M059J (cell line): ENCODE measurements at regions not wholly inside any gene's neighbourhood (a gene's known extent, or its start where the extent isn't known, plus 50 kb on each side); places are given as distances from the start of the nearest gene placed in this dataset.

Experiments used
- DNase-seq: peaks from one replicate; pipeline ENCODE4 v3.0.0-alpha.2; 2012; ENCODE audit warnings: low read depth

GRCh38 chr6:40910260-40910893 is 128.6 kb downstream of the UNC5CL start:
- DNase-seq = no peak

DNA sequence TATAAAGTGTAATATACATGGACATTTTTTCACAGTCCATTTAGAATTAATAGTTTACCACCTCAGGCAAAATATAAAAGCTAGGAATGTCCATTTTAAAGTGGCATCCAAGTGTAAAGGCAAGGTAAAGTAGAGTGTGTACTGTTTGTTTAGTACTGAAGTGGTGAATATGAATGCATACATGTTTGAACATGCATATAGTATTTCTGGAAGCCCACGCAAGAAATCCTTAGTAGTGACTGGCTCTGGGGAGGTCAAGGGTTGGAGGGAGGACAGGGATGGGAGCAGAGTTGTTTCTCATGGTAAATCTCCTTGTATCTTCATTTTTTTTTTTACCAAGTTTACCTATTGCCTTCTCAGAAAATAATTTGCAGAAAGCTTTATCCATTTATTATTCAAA is 129.2 kb downstream of the UNC5CL start:
- DNase-seq = no peak

GRCh38 chr6:40907198-40907701 is 131.8 kb downstream of the UNC5CL start:
- peak; percentile 99 for DNase-seq

DNA sequence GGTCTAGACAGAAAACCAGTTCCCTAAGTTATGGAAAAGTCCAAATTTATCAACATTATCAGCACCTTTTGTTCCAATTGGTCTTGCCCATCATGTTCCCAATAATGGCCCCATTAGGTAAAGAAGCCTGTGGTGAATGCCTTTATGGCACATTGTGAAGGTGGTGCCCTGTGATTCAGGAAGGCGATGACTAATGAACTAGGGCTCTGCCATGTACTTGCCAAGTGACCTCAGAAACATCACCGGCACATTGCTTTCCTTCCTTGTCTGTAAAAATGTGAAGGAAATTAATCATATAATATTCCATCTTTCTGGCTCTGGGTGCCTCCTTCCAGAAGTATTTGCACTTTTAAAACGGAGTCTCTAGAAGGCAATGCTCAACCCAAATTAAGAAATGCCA is 132.3 kb downstream of the UNC5CL start:
- DNase-seq = peak; percentile 91

DNA sequence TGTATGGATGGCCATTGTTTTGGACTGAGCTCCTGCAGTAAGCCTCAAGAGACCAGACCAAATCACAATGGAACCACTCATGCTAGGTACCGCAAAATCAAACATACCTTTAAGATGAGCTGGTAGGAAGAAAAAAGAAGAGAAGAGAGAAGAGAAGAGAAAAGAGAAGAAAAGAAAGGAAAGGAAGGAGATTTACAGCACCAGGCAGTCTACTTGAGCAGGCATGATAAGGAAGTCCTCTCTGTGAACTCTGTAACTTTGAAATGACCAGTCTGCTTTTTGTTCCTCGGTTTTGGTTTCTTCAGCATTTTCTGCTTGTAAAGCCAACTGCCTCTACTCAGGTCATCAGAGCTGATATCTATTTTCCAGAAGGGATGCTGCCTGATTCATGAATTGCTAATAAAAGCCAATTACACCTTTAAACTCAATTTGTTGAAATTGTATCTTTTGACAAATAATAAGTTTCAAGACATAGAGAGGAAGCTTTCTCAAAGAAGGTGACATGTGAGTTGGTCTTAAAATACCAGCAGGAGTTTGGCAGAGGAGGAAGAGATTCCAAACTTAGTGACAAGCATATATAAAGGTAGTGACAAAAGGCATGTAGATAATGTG is 134.3 kb downstream of the UNC5CL start:
- DNase-seq = peak; percentile 12

GRCh38 chr6:40903456-40903855 is 135.6 kb downstream of the UNC5CL start:
- DNase-seq = no peak

DNA sequence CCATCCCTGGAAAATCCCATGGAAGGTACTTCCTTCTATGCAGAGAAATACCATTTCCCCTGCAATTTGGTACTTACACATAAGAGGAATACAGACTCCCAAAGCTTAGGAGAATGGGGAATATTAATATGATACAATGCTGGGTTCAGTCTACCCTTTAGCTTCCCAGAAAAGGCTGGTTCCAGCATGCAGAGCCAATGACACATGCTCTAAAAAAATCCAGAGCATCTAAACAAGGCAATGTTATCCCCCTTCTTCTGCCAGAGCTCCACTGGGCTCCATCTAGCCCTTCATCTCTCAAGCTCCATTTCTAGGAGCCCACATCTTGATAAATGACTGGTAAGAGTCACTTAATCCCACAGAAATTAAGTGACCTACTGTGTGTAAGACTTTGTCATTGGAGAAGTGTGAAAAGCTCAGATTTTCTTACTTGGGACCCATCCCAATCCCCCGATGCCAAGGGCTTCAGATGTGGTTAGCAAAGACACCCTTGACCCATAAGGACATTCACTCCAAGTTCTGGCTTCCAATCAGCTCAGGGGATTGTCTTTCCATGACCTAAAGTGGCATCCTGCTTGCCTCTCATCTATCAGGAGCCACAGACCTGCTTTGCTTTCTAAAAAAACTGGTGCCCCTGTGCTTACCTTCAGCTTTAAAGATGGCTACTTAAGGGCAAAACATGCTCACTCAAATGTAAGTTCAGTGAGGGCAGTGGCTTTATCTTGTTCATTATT is 137.5 kb downstream of the UNC5CL start:
- no peak for DNase-seq

DNA sequence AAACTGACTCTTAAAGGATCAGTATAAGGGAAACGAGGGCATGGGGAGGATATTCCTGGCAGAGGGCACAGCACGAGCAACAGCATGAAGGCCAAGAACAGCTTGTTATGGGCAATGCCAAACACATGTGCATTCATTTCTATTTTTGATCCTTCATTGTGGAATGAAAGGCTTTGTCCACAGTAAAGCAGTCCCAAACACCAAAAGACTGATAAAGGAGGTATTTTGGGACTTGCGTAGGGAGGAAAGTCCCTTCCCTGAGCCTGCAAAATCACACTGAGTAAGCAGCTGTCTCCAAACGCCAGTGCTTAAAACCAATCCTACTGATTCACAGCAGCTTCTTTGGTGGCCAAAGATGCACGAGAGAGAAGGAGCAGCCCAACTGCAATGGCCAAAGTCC is 138.2 kb downstream of the UNC5CL start:
- DNase-seq = no peak

DNA sequence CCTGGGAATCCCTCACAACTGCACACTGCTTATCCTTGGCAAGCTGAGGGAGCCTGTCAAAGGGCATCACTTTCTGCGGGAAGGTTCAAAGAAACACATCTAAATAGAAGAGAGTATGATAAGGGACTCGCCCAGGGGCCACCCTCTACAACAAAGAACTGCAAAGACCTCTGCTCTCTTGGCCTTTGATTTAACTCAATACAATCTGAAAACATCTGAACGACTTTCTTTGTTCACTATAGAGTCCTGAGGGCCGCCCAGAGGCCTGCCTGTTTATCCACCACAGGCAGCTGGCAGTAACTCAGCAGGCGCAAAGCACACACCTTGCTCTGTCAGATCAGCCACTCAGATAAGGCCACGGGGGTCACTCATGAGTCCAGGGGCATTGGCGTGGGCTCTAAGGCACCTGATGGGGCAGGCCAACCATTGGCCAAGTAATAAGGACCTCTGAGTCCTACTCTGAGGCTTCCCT is 139.3 kb downstream of the UNC5CL start:
- no peak for DNase-seq

DNA sequence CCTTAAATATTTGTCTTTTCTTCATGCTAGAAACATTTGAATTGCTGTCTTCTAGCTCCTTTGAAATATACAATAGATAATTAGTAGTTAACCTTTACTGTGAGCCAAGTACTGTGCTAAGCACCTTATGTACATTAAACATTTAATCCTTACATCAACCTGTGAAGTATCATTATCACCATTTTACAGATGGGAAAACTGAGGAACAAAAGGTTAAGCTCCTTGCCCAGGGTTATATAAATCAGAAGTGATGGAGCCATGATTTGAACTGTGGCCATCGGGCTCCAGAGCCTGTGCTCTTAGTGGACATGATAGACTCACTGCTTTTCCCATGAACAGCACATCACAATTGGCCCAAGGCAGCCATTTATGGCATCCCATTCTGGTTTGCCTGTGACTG is 140.9 kb downstream of the UNC5CL start:
- no peak for DNase-seq

- no peak for DNase-seq
These were observed 141.5 kb downstream of the UNC5CL start for GRCh38 chr6:40897390-40898003.

- no peak for DNase-seq
These were observed 142.3 kb downstream of the UNC5CL start for GRCh38 chr6:40896696-40897095.

DNA sequence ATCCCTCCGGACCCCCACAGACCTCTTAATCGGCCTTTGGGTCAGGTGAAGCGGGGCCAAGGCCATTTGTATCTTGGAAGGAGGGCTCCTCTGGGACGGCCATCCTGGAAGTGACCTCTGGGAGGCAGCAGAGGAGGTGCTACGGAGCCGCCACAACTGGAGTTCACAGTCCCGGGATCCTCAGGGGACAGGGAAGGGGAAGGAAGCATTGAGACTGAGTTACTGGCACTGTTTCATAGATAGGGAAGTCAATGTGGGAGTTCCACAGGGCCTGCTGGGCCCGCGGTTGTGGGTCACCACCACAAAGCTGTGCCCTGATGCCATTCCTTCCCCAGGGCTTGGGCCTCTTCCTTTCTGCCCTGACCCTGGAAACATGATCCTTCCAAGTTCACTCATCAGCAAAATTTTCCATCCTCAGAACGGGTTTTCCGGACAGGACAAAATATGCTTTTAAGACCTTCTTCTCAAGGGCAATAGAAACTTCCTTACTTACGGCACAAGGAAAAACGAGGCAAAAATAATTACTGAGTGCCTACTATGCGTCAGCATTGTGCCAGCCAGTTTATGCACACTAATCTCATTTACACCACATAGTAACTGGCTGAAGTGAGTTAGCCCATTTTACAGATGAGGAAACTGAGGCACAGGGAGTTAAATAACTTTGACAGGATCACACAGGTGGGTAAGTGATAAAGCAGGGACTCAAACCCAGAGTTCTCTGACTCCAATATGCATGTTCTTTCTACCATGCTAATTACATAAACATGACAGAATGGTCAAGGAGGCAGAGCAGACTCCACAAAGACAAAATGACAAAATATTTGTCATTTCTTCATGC is 143.8 kb downstream of the UNC5CL start:
- DNase-seq = peak; percentile 95

DNA sequence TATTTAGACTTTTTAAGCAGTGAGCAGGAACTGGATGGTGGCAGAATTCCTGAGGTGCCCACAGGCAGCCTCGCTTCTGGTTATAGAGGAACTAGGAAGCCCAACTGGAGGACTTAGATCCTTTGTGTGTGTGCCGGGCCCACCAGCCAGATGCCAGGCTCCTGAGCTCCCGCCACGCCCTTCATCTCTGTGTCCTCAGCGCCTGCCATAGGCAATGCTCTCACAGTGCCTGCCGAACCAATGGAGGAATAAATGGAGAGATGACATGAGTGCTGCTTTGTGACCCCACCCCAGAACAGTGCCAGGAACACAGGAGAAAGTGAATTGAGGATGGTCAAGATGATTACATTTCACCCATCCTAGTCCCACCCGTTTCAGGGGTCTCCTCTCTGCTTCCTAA is 146.0 kb downstream of the UNC5CL start:
- DNase-seq = no peak

DNA sequence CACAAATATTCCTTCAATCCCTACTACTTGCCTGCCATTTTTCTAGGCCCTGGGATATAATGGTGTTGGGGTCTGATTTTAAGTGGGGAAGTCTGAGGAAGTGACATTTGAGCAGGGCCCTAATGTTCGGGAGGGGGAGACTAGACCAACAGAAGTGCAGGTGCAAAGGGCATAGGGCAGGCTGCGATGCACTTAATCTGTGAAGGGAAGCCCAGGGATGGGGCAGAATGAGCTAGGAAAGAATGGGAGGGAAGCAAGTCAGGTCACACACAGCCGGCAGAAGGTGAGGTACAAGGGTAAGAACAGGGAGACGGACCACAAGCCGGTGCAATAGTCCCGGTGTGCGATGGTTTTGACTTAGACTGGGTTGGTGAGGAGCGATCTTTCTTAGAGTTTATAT is 146.8 kb downstream of the UNC5CL start:
- DNase-seq = no peak

DNA sequence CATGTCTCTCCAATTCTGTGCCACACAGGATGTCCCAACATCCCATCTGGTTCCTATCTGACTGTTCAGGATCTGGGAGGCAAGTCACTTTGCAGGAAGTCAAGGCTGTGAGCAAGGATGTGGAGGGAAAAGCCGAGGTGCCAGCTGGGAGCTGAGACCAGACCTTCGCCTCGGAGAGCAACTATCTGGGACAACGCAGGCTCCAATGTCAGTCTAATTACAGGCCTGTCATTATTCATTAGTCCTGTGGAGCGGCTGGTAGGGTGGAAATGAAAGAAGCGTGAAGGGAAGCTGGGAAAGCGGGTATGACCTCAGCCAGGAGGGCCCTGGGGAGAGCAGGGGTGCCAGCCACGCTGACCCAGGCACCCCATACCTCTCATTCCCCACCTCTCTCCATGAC is 147.3 kb downstream of the UNC5CL start:
- DNase-seq = no peak

- no peak for DNase-seq
These were observed 147.9 kb downstream of the UNC5CL start for GRCh38 chr6:40891131-40891530.

DNA sequence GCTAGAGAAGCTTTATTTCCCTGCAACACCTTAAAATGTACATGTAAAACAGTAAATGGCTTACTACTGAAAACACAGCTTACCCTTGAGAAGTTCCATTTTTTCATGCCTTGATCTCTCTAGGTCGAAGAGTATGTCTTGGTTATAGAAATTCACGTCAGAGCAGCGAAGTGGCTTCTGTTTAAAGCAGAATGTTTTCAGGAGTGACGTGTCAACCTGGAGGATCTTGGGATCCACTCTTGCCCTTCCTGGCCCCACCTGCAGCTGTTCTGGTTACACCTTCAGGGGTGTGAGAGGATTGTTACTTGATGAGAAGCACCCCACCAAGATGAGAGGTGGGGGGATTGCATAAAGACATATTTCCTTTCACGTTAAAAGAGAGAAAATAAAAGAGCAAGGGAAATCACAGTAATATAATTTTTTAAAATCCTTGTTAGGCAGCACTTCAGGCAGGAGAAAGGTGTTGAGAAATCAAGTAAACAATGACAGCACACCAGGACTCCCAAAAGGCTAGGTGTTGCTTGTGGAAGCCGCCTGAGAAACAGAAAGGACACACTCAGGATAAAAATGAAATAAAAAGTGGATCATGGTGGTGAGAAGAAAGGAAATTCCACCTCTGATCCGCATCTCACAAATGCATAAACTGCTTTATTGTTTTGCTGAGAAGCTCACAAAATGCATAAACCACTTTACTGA is 149.7 kb downstream of the UNC5CL start:
- DNase-seq = no peak

DNA sequence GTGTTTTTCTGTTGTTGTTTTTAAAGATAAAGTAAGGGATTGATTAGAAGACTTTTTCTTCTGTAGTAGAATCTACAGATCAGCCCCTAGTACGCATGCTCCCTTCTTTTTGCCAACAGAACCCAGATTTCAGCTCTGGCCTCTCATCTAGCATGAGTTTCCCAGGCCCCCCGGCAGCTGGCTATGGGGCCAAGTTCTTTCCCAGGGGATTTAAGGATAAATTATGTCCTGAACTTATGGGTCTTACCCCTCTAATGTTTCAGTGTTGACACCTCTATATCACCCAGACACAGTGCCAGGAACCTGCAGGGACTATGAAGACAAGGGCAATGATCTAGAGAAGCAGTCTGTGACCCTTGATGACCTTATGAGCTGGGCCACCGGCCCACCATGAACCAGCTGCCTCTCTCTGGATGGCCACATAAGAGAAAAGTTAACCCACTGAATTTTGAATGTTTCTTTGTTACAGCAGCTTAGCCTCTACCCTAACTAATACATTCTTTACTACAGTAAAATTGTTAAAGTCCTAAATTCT is 150.5 kb downstream of the UNC5CL start:
- no peak for DNase-seq

DNA sequence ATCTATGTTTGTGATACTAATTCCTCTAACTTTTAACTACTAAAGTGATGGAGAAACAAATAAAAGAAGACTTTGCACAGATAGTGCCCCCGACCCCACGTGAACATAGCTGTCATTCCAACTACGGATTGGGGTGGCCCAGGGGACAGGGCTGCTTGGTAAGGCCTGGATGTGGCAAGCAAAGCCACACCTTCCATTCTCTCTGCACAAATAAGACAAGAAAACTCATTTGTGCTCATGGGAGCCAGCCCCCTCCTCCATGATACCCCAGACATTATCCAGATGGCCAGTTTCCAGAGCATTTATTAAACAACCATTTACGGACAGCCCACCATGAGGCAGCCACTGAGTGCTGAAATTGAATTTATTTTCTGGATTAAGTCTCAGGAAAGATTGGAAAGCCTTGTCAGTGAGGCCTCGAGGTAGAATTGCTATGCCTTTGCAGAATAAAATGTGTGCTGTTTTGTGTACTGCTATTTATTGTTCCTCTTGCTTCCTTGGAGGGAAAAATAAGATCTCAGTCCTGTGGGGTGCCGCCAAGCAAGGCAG is 151.2 kb downstream of the UNC5CL start:
- no peak for DNase-seq
